K562 (cell line): ENCODE measurements at regions not wholly inside any gene's neighbourhood (a gene's known extent, or its start where the extent isn't known, plus 50 kb on each side); places are given as distances from the start of the nearest gene placed in this dataset.

Source experiments
- ATAC-seq: fragments of 200-7000 bp; cut with Tn5 transposase; 3 replicates; pipeline ENCODE4 v1.9.1; 2020; ENCODE audit warnings: moderate library complexity
- BruUV-seq: library from RNA; stranded (reverse); fragments of 400-500 nt; replicated peaks from 2 replicates; lab custom pipeline; 2021; lab: Mats Ljungman, UMichigan
- CTCF ChIA-PET: fragments of 300-600 bp; formaldehyde crosslinking; extraction: SDS; loops from one replicate; lab custom pipeline; 2021; ENCODE audit warnings: low intra/inter-chr PET ratio; lab: Yijun Ruan, JAX
- POLR2A ChIA-PET: fragments of 300-600, 350-650 bp; sonication (Branson Sonifier 250); formaldehyde crosslinking; extraction: SDS; loops from one replicate; lab custom pipeline; 2021; ENCODE audit warnings: antibody characterized with exemption, inconsistent platforms; lab: Yijun Ruan, JAX
- DNase-seq, 4 experiments: peaks; one replicate each; pipeline versions ENCODE4 v3.0.0 to v3.0.0-alpha.2; 2011 to 2018; ENCODE audit warnings: low spot score in 3 of 4, mixed read lengths in 3 of 4; ENCODE audit errors: extremely low read depth in 1 of 4
- FAIRE-seq: peaks from 2 replicates; lab custom pipeline; 2011; peaks lifted over from hg19 to GRCh38; lab: Jason Lieb, UNC
- H2AFZ ChIP-seq: 2 replicates; pipeline ENCODE4 v1.6.0; 2011; ENCODE audit warnings: low read depth, low read length, control low read depth, inconsistent platforms
- H3K27ac ChIP-seq: fragments of 200-600 bp; 3 replicates; pipeline ENCODE4 v1.8.0; 2011; ENCODE audit warnings: low read depth, mild to moderate bottlenecking, control low read depth, inconsistent platforms, low read length, moderate library complexity, mixed read lengths; ENCODE audit errors: extremely low read depth
- H3K27me3 ChIP-seq, 2 experiments: fragments of 300-600 bp in 1 of 2; 2 replicates in 1 of 2; 3 replicates in 1 of 2; pipeline versions ENCODE4 v1.6.0 to v1.8.0; 2011; ENCODE audit warnings: inconsistent platforms in 2 of 2, low read length in 2 of 2, mild to moderate bottlenecking in 1 of 2, mixed read lengths in 1 of 2, moderate library complexity in 1 of 2; ENCODE audit not compliant: control insufficient read depth in 2 of 2, insufficient read depth in 2 of 2
- H3K36me3 ChIP-seq: fragments of 300-600 bp; 3 replicates; pipeline ENCODE4 v1.8.0; 2011; ENCODE audit warnings: mild to moderate bottlenecking, low read length, inconsistent platforms; ENCODE audit not compliant: control insufficient read depth, insufficient read depth
- H3K4me1 ChIP-seq, 2 experiments: fragments of 200-600 bp in 1 of 2; replicated peaks in 1 of 2; 2 replicates in 1 of 2; 3 replicates in 1 of 2; pipeline versions ENCODE4 v1.5.1 to v1.8.0; 2011; ENCODE audit warnings: inconsistent platforms in 2 of 2, low read length in 2 of 2, mild to moderate bottlenecking in 1 of 2, mixed read lengths in 1 of 2, moderate library complexity in 1 of 2; ENCODE audit not compliant: control insufficient read depth in 2 of 2, insufficient read depth in 2 of 2
- H3K4me2 ChIP-seq: 2 replicates; pipeline ENCODE4 v1.6.1; 2011; ENCODE audit warnings: low read length, control low read depth, inconsistent platforms, mixed read lengths; ENCODE audit not compliant: insufficient read depth
- H3K4me3 ChIP-seq: fragments of 200-600 bp; sonication (generic), shearing (Covaris generic); 2 replicates; pipeline ENCODE4 v1.5.1; 2016; ENCODE audit warnings: control low read depth, inconsistent platforms
- H3K79me2 ChIP-seq: fragments of 200-600 bp; 3 replicates; pipeline ENCODE4 v1.8.0; 2011; ENCODE audit warnings: low read length, inconsistent platforms; ENCODE audit not compliant: control insufficient read depth, insufficient read depth
- H3K9ac ChIP-seq, 2 experiments: 2 replicates each; pipeline versions ENCODE4 v1.6.0 to v1.6.1; 2011; ENCODE audit warnings: low read depth in 2 of 2, low read length in 2 of 2, control low read depth in 1 of 2, inconsistent platforms in 1 of 2, mild to moderate bottlenecking in 1 of 2, mixed read lengths in 1 of 2; ENCODE audit not compliant: insufficient read depth in 1 of 2
- H3K9me1 ChIP-seq: one replicate; pipeline ENCODE4 v1.6.0; 2011; ENCODE audit warnings: inconsistent platforms, mild to moderate bottlenecking, low read length, moderate library complexity; ENCODE audit not compliant: control insufficient read depth, insufficient read depth
- H3K9me3 ChIP-seq: replicated peaks from 2 replicates; pipeline ENCODE4 v1.5.1; 2011; ENCODE audit warnings: low read depth, low read length, inconsistent platforms; ENCODE audit not compliant: control insufficient read depth, insufficient read depth
- H4K20me1 ChIP-seq: replicated peaks from 2 replicates; pipeline ENCODE4 v1.6.1; 2011; ENCODE audit warnings: low read length, inconsistent platforms, mixed read lengths; ENCODE audit not compliant: control insufficient read depth, insufficient read depth
- CAMTA2 ChIP-seq: fragments of 250-450 bp; sonication (Bioruptor Pico); conservative IDR thresholded peaks from 2 replicates; pipeline ENCODE4 v1.5.1; 2022
- ELF4 ChIP-seq: fragments of 450-650 bp; formaldehyde crosslinking; IDR thresholded peaks from 2 replicates; pipeline ENCODE4 v1.4.0; 2022; ENCODE audit warnings: missing genetic modification characterization
- HBP1 ChIP-seq: fragments of 450-650 bp; formaldehyde crosslinking; IDR thresholded peaks from 2 replicates; pipeline ENCODE4 v1.4.0; 2022; ENCODE audit warnings: missing genetic modification characterization
- MAFF ChIP-seq: IDR thresholded peaks from 2 replicates; pipeline ENCODE4 v1.6.1; 2012; ENCODE audit warnings: low read length, improper control_type of control experiment
- MED1 ChIP-seq: sonication (generic); formaldehyde crosslinking; IDR thresholded peaks from 2 replicates; pipeline ENCODE4 v1.8.1; 2023; ENCODE audit warnings: missing genetic modification reagents, borderline replicate concordance
- WGBS: fragments of 100-300 bp; shearing (Covaris generic); methylation state at CpG from one replicate; pipeline ENCODE4 v1.1.6; 2016; ENCODE audit warnings: low coverage, mixed read lengths; ENCODE audit not compliant: insufficient coverage; ENCODE audit errors: missing lambda C conversion rate; 5-methylcytosine and 5-hydroxymethylcytosine counted together
- in situ Hi-C: fragments of 300-500 bp; cut with MboI; formaldehyde crosslinking; loops from 4 replicates; pipeline ENCODE4 v1.15.0; 2018; ENCODE audit warnings: inconsistent platforms, mixed read lengths
- intact Hi-C: fragments of 100-400 bp; cut with micrococcal nuclease; formaldehyde crosslinking; loops from 2 replicates; pipeline ENCODE4 v1.14.2; 2022
- TF ChIP-seq, protein P1 (sequence below): fragments of 450-650 bp; formaldehyde crosslinking; IDR thresholded peaks from 2 replicates; pipeline ENCODE4 v1.4.0; 2022; ENCODE audit warnings: missing genetic modification characterization

- under 1% methylated on average over 6 of the region's 6 CpGs for WGBS
- H3K27me3 ChIP-seq: peaks cover 2 to 5% of the 10 kb centered on the region in 2 experiments; a peak in 2 of 5 replicates
- no peaks in the 10 kb centered on the region for H3K79me2 ChIP-seq
- H3K4me1 ChIP-seq: no peaks in the 10 kb centered on the region
- TF ChIP-seq CAMTA2 (CRISPR knock-in tag) (no peak), HBP1 (CRISPR knock-in tag) (peak; percentile 56; the same call in 1 of the 2 replicates), MAFF (no peak), ELF4 (CRISPR knock-in tag) (peak; percentile 58; the same call in 1 of the 2 replicates), MED1 (CRISPR knock-in tag) (no peak)
- TF ChIP-seq, protein P1, sequence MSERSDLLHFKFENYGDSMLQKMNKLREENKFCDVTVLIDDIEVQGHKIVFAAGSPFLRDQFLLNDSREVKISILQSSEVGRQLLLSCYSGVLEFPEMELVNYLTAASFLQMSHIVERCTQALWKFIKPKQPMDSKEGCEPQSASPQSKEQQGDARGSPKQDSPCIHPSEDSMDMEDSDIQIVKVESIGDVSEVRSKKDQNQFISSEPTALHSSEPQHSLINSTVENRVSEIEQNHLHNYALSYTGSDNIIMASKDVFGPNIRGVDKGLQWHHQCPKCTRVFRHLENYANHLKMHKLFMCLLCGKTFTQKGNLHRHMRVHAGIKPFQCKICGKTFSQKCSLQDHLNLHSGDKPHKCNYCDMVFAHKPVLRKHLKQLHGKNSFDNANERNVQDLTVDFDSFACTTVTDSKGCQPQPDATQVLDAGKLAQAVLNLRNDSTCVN (CRISPR knock-in tag): 0 out of 2 replicates have a peak, but pooled peaks have one; percentile 11
- BruUV-seq: no TSS peak
- ChIA-PET POLR2A (no interaction called here), CTCF (no interaction called here)
- no peaks in the 10 kb centered on the region for H3K9me1 ChIP-seq
- H4K20me1 ChIP-seq: no peaks in the 10 kb centered on the region; the same call in 1 of the 2 replicates
- DNase-seq (no peak), ATAC-seq (no peak), FAIRE-seq (no peak)
- no peak overlapping the region for H3K9ac ChIP-seq
- no peak overlapping the region for H3K27ac ChIP-seq
- intact Hi-C loops (no loop called here), in situ Hi-C loops (no loop called here)
- no peaks in the 10 kb centered on the region for H3K9me3 ChIP-seq
- H3K36me3 ChIP-seq: no peaks in the 10 kb centered on the region
- no peak overlapping the region for H3K4me2 ChIP-seq
- H2AFZ ChIP-seq: no peak overlapping the region
- H3K4me3 ChIP-seq: no peak overlapping the region
These were observed 270.0 kb upstream of the PSMD7 start for GRCh38 chr16:74026373-74027281.
